GM19025 (cell line): ENCODE measurements at regions not wholly inside any gene's neighbourhood (a gene's known extent, or its start where the extent isn't known, plus 50 kb on each side); places are given as distances from the start of the nearest gene placed in this dataset.
"Not testable (repeated sequence)": the region's sequence is repeated elsewhere in the genome, so short reads cannot be mapped to it uniquely, and the experiment has no call there.

ENCODE experiments used
- ATAC-seq: cut with Tn5 transposase; IDR thresholded peaks from one replicate; pipeline ENCODE4 v1.9.1; 2021; ENCODE audit warnings: mild to moderate bottlenecking, low read depth, moderate library complexity; ENCODE audit not compliant: unreplicated experiment

DNA sequence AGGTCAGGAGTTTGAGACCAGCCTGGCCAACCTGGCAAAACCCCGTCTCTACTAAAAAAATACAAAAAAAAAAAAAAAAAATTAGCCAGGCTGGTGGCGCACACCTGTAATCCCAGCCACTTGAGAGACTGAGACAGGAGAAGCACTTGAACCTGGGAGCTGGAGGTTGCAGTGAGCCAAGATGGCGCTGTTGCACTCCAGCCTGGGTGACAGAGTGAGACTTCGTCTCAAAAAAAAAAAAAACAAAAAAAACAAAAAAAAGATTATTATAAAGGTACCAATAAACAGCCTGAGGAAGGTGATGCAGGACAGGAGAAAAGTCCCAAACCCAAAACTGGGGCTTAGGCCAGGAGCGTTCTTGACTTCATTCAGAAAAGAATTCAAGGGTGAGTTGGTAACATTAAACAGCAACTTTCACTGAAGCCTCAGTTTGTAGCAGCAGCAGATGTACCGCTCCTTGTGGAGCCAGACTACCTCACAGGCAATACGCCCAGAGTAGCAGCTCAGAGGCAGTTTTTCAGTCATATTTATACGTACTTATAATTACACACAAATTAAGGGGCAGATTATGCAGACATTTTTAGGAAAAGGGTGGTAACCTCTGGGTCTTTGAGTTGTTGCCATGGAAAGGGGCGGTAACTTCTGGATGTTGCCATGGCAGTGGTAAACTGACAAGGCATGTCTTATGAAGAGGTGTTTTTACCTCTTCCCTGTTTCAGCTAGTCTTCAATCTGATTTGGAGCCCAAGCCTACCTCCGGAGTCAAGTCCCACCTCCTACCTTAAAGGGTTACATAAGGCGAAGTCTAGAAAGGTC lies 1596.6 kb upstream of the CELF4 start:
- ATAC-seq: no peak

DNA sequence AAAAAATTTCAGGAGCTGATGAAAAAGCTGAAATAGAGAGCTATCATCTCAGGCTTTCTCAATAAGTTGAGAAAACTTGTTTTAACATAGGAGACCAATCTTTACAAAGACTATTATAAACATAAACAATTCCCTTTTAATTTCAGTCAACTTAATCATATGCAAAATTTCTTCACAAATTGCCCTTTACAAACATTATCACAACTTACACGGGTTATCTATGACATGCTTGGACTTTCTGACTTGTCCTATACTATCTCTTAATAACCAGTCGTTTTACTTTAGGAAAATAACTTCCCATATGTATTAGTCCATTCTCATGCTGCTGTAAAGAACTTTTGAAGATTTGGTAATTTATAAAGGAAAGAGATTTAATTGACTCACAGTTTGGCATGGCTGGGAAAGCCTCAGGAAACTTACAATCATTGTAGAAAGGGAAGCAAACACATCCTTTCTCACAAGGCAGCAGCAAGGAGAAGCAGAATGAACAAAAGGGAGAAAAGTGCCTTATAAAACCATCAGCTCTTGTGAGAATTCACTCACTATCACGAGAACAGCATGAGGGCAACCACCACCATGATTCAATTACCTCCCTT lies 1583.7 kb upstream of the CELF4 start:
- ATAC-seq: no peak

DNA sequence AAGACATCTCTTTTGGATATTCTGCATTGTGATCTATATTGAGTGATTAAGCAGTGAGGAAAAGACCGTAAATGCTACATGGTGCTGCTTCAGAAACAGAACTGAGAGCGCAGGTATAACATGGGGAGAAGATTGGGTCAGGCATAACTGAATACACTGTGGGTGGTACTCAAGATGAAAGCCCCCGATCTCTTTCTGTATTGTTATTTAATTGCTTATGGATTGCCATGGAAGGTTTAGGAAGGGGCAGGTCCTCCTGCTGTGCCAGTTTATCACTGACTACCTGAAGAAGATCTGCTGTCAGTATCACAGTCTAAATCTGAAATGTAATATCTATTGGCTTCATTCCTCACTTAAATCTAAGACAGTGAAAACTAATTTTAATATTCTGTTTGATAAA lies 1568.7 kb upstream of the CELF4 start:
- no peak for ATAC-seq

DNA sequence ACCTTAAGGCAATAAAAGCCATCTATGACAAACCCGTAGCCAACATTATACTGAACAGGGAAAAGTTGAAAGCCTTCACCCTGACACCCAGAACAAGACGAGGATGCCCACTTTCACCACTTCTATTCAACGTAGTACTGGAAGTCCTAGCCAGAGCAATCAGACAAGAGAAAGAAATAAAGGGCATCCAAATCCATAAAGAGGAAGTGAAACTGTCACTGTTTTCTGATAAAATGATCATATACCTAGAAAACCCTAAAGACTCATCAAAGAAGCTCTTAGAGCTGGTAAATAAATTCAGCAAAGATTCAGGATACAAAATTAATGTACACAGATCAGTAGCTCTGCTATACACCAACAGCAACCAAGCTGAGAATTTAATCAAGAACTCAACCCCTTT lies 1561.9 kb upstream of the CELF4 start:
- not testable (repeated sequence) for ATAC-seq

DNA sequence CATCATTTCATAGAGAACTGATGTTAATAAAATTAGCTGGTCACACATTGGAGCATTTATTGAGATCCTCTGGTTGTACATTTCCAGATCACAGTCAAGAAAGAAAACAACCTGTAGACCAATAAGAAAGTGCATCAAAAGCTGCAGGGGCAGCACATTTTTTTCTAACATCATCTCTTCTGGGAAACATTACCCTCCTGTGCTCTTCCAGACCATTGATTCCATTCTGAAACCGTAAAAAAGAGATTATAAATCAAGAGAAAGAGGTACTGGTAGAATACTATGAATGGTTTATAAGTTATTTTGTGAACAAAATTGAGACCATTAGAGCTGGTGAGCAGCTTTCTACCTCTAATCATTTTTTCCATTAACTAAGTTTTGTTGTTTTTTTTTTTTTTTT lies 1548.2 kb upstream of the CELF4 start:
- ATAC-seq: no peak

DNA sequence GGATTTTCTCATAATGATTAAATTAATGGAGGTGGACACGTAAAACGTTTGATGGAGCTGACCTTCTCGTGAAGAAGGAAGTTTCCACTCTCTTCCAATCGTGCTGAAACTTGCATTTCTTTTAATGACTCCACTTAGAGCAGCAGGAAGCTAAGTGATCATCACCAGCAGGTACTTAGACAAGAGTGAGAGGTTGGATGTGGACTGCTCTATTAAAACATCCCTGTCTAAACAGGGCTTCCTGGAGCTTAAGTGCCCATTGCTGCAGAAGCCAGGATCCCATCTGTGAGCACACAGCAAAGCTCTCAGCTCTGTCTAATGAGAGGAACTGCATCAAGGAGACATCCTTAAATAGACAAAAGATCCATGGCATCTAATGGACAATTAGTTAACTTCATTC lies 1539.5 kb upstream of the CELF4 start:
- ATAC-seq: no peak

DNA sequence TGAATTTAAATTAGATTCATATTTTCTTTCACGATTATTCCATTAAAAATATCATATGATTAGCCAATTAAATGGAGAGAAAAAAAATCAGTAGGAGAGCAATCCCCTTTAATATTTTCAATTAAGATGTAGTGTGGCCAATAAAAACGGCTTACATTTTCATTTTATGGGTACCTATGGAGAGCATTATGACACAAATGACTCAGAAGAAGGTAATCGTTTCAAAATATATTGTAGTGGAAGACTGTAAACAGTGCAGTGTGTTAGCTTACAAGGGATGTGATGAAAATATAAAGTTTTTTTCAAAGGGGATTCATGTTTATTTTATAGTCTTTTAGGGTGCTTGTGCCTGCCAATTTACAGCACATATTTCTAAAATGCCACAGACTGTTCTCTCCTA lies 1507.4 kb upstream of the CELF4 start:
- no peak for ATAC-seq

DNA sequence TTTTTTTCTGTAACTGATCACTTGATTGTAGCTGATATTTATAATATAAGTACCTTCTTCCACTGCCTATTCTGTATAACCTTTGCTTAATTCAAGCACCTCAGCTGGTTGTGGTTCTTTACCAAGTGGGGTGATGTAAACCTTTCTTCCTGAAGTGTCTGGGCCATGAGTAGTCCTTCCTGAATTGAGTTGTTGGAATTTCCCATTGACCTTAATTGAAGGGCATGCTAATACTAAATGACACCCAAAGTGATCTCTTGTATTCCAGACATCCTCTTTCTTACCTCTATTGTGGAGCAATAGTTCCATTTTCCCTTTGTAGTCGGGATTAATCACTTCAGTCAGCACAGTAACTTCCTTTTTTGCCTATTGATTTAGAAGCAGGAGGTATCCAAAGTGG lies 1496.8 kb upstream of the CELF4 start:
- ATAC-seq: no peak

DNA sequence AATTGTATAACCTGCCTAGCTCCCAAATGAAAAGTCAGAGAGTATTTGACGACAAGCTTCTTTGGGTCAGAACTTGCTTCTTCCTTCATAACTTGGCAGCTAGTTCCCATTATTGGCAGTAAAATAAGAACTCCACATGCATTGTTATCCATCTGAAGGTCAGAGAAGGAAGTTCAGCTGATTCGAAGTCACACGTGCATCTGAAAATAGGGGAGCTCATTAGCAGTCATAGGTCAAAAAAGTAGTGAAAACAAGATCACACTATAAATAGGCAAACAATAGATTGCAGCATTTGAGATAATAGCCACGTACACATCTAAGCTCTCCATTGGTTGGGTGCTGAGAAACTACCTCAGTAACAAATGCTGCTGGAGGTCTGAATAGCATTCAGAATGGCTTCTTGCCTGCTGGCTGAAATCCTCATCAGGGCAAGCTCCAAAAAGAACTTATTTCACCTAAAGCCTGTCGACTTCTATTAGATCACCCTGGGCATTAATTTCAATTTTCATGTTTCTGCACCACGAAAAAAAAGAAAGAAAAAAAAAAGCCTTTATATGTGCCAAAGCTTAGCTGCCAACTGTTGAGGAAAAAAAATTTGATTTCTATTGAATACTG lies 1492.9 kb upstream of the CELF4 start:
- ATAC-seq: no peak

DNA sequence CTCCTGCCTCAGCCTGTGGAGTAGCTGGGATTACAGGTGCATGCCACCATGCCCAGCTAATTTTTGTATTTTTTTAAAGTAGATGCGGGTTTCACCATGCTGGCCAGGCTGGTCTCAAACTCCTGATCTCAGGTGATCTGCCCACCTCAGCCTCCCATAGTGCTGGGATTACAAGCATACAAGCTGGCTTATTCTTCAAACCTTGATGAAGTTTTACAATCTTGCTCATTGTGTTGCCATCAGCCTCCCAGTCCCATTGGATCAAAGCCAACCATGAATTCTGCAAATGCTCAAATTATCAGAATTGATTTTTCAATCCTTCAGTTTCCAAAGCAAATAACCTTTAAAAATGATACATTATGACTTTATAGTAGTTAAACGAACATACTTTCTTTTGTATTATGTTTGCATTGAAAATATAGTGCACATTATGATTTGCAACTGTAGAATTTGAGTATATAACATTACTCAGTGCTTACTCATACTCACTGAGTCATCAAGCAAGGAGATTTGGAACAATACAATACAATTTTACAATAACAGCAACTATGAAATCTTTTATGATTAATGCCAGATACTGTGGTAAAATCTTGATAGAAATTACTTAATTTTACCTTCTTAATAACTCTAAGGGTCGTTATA lies 1491.9 kb upstream of the CELF4 start:
- ATAC-seq: no peak

DNA sequence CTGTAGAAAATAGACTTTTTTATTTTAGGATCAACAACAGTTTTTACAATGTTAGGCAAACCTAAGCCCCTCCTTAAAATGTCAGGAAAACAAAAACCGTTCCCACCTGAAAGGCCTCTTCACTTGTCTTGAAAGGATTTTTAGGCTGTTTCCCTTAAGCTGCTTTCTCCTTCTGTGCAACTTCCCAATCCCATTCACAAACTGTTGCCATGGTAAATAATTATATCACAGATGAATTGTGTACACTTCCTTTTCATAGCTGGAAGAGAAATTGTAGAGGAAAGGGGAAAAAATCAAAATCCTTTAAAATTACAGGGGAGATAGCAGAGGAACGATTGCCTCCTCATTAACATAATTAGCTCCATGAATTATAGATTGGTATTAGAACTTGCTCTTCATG lies 1488.0 kb upstream of the CELF4 start:
- no peak for ATAC-seq

DNA sequence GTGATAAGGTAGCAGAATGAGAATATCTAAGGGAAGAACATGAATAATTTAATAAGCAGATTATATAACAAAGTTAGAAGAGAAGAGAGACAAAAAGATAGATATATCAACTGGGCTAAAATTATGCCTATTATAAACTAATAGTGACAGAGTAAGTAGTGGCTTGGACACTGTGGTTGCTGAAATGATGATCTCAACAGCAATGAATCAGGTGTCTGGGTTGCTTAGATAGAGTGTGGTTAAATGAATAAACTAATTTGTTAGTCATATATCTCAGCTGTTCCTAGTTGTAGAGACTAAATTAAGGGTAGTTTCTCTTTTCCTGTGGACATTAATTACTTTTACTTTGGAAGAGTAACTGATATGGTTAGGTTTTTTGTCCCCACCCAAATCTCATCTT lies 1485.4 kb upstream of the CELF4 start:
- no peak for ATAC-seq

DNA sequence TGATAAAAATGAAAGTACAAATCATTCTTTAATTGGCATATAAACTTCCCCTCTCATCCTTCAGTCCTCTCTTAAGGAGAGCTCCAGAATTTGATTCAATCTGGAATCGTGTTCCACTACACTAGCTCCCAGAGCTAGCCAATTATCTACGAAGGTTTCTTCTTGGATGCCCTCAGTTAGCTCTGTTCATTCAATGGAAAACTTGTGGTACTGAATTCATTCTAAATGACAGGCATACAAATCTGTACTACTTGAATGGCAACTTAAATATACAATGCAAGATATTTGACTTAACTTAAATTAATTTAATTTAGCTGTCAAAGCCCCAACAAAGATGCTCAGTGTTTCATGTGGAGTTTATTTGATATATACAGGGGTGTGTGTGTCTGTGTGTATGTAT lies 1474.2 kb upstream of the CELF4 start:
- no peak for ATAC-seq

DNA sequence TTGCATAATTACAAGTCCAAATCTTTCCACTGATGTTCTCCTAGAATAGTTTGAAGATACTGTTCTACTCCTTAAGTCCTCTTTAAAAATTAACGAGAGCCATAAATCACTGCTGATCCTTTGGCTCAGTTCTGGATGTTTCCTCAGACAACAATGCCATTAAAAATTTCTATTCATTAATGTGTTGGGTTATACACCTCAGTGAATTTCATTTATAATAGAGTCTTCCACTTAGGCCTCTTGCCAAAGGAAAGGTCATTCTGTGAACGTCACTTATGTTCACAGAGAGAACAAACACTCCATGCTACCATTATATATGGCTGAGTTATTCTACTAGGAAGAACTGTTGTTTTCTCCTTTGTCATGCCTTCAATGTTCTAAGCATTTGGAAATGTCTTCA lies 1472.3 kb upstream of the CELF4 start:
- ATAC-seq: no peak

DNA sequence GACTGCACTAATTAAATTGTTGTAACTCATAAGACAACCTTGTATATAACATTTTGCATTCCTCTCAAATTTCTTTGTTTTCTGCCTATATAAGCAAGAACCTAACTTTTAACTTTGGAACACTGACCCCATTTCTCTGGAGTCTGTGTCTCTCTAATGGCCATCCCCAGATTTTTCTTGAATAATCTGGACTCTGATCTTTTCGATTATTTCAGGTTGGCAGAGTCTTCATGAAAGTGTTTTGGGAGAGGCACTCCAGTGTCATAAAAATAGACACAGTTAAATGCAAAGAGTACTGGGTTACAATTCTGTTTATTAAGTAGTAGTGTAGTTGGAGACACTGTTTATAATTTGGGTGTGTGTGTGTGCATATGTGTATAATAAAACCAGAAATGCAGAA lies 1467.7 kb upstream of the CELF4 start:
- ATAC-seq: no peak

DNA sequence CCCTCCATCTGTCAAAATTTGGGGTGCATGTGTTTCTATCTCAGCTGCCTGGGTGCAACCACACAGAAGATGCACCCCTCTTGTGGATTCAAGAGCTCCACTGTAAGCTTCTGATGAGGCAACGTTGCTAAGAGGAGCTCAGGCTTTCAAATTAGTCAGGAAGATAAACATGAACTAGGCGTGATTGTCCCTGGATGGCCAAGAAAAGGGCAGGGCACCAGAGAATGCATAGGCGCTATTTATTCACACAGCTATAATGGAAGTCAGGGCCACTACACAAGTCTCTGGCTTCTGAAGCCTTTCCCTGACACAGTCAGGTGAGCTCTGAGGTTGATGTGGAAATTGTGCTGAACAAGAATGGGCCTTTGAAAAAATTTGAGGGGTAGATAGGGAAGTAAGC lies 1466.0 kb upstream of the CELF4 start:
- no peak for ATAC-seq

DNA sequence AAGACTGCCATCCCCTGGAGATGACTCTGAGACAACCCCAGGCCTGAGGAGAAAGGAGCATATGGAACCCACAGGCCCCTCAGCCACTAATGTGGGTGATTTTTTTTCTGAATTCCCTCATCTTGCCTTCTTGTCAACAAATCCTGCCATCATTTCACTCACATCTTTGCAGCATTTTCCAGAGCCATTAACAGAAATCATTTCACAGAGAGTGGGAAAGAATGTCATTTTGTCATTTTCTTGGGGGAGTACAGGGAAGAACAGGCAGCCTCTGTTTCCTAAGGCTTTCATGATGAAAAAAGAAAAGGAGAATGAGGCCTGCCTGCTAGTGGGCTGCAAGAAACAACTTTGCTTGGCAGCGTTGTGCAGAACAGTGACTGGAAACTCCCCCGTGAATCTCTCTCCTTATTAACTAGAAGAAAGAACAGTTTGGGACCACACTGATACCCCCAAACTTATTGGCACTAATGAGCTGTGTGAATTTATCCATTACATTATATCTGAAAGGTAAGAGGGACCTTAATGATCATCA lies 1464.6 kb upstream of the CELF4 start:
- no peak for ATAC-seq

DNA sequence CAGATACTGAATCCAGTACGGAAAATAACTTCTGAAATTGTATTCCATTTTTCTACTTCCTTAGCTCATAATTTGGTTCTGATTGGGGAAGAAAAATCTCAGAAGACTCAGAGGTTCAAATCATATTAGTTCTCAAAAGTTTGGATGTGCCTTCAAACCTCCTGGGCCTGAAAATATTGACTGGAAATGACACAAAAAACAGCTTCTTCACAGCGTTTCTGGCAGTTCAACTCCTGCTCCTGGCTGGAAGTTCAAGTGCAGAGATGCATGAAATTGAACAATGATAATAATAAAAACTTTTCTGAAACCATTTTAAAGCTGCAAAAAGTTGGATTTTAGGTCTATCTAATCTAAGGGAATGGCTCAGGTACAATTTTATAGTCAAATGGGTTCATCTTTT lies 1459.9 kb upstream of the CELF4 start:
- no peak for ATAC-seq

DNA sequence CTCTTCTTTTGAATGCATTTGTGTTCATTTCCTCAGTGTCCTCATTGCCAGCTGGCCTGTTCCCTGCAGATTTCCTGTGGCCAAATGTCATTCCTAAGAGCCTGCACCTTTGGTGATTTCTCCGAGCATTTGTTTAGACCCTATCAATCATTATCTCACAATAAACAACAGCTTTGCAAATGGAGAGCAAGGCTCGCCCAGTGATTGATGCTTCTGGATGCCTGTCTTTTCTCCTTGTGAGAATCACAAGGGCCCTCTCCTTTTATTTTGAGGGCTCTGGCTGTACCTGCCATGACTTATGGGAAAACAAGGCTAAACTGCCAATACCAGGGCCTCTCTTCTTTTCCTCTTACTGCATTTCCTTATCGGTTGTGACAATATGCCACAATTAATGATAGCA lies 1454.4 kb upstream of the CELF4 start:
- no peak for ATAC-seq

DNA sequence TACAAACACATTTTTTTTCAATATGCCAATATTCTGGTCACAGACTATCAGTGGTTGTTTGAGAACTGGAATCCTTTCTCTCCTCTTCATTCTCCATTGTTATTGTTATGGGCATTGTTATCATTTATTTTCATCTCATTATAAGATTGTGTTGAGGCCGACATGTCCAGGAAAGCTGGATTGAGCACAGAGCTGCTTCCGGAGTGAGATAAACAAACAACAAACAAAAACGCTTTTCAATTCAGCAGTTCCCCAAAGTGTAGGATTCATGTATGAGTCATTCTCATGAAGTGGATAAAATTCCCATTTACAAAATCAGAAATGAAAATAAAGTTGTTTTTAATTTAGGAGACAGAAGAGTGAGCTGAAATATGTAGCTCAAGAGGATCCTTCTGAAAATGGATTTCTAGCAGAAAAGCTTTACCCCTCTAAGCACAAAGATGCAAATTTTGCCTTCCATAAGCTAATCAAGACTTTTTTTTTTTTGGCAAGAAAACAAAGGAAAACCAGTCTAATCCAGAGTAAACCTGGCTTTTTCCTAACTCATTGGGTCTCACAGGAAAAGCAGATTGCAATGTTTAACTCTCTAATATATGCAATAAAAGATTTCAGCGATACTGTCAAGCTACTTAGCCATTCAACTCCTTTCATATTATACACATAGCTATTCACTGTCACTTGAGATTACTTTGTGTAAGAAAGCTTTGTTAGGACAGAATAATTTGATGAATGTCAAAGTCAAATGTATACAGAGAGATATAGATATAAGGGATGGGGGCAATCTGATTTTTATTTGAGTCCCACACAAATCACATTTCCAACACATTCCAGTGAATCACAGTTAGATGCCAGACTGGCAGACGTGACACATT lies 1441.7 kb upstream of the CELF4 start:
- ATAC-seq: no peak
